ENCODE measurements at regions not wholly inside any gene's neighbourhood (a gene's known extent, or its start where the extent isn't known, plus 50 kb on each side); places are given as distances from the start of the nearest gene placed in this dataset.

- TF ChIP-seq POLR2A (IDR thresholded peaks at IDR 0.05; ENCODE audit: low read length) (no peak), GATA1 (IDR thresholded peaks at IDR 0.05; ENCODE audit: low read depth, low read length) (no peak)
Observed at GRCh38 chr6:102961902-102962301, 1568.4 kb downstream of the GRIK2 start.
